ENCODE measurements at regions not wholly inside any gene's neighbourhood (a gene's known extent, or its start where the extent isn't known, plus 50 kb on each side); places are given as distances from the start of the nearest gene placed in this dataset.

- no peak for TF ChIP-seq EZH2 (IDR thresholded peaks at IDR 0.05)
- no peak for TF ChIP-seq POLR2AphosphoS5 (IDR thresholded peaks at IDR 0.05; ENCODE audit: borderline replicate concordance, low read depth, low read length)
Measured at GRCh38 chr11:29324328-29324727, 692.5 kb downstream of the KCNA4 start.
